H9 (cell line): ENCODE measurements at regions not wholly inside any gene's neighbourhood (a gene's known extent, or its start where the extent isn't known, plus 50 kb on each side); places are given as distances from the start of the nearest gene placed in this dataset.
"Not testable (repeated sequence)": the region's sequence is repeated elsewhere in the genome, so short reads cannot be mapped to it uniquely, and the experiment has no call there.

Experiments used
- DNase-seq: peaks from one replicate; pipeline ENCODE4 v3.0.0-alpha.2; 2017
- H2AFZ ChIP-seq: one replicate; pipeline ENCODE4 v1.6.1; 2013; ENCODE audit warnings: mild to moderate bottlenecking, low read length, control low read depth, moderate library complexity
- H2AK5ac ChIP-seq: 2 replicates; pipeline ENCODE4 v1.6.1; 2013; ENCODE audit warnings: low read length, control low read depth, mixed read lengths; ENCODE audit not compliant: insufficient read length
- H2BK120ac ChIP-seq: one replicate; pipeline ENCODE4 v1.6.1; 2013; ENCODE audit warnings: low read depth, mild to moderate bottlenecking, low read length, control low read depth, inconsistent platforms; ENCODE audit not compliant: poor library complexity, severe bottlenecking
- H2BK12ac ChIP-seq: 2 replicates; pipeline ENCODE4 v1.6.1; 2013; ENCODE audit warnings: low read length, control low read depth, mixed read lengths, low read depth; ENCODE audit not compliant: insufficient read length
- H2BK15ac ChIP-seq: 2 replicates; pipeline ENCODE4 v1.6.1; 2013; ENCODE audit warnings: low read depth, low read length, control low read depth
- H2BK20ac ChIP-seq: one replicate; pipeline ENCODE4 v1.6.1; 2013; ENCODE audit warnings: low read depth, mild to moderate bottlenecking, low read length, control low read depth, inconsistent platforms; ENCODE audit not compliant: poor library complexity, severe bottlenecking
- H2BK5ac ChIP-seq: 2 replicates; pipeline ENCODE4 v1.6.1; 2013; ENCODE audit warnings: low read length, control low read depth, mixed read lengths; ENCODE audit not compliant: insufficient read length
- H3K14ac ChIP-seq: 2 replicates; pipeline ENCODE4 v1.6.1; 2013; ENCODE audit warnings: low read length, control low read depth; ENCODE audit not compliant: insufficient read depth
- H3K18ac ChIP-seq: 2 replicates; pipeline ENCODE4 v1.6.1; 2013; ENCODE audit warnings: low read depth, mild to moderate bottlenecking, mixed read lengths, low read length, control low read depth; ENCODE audit not compliant: insufficient read length
- H3K23ac ChIP-seq: 2 replicates; pipeline ENCODE4 v1.6.1; 2013; ENCODE audit warnings: low read length, control low read depth, mixed read lengths, low read depth; ENCODE audit not compliant: insufficient read length
- H3K23me2 ChIP-seq: 2 replicates; pipeline ENCODE4 v1.6.1; 2013; ENCODE audit warnings: low read depth, mild to moderate bottlenecking, mixed read lengths, low read length, control low read depth; ENCODE audit not compliant: insufficient read length, poor library complexity, severe bottlenecking
- H3K27ac ChIP-seq: 2 replicates; pipeline ENCODE4 v1.5.1; 2013; ENCODE audit warnings: low read length, control low read depth, mixed read lengths, low read depth; ENCODE audit not compliant: insufficient read length
- H3K27me3 ChIP-seq: 2 replicates; pipeline ENCODE4 v1.6.1; 2013; ENCODE audit warnings: low read length, control low read depth, inconsistent platforms; ENCODE audit not compliant: insufficient read depth
- H3K4ac ChIP-seq: 2 replicates; pipeline ENCODE4 v1.6.1; 2013; ENCODE audit warnings: low read depth, mild to moderate bottlenecking, control low read depth, inconsistent platforms, low read length, moderate library complexity
- H3K4me1 ChIP-seq: 2 replicates; pipeline ENCODE4 v1.6.1; 2013; ENCODE audit warnings: low read length, control low read depth, inconsistent platforms; ENCODE audit not compliant: insufficient read depth
- H3K4me2 ChIP-seq: 2 replicates; pipeline ENCODE4 v1.6.1; 2013; ENCODE audit warnings: low read length, control low read depth, mixed read lengths; ENCODE audit not compliant: insufficient read length, insufficient read depth
- H3K56ac ChIP-seq: 2 replicates; pipeline ENCODE4 v1.6.1; 2013; ENCODE audit warnings: low read depth, mild to moderate bottlenecking, mixed read lengths, low read length, control low read depth; ENCODE audit not compliant: insufficient read length
- H3K79me1 ChIP-seq: 2 replicates; pipeline ENCODE4 v1.6.1; 2013; ENCODE audit warnings: low read depth, mild to moderate bottlenecking, moderate library complexity, low read length, control low read depth, inconsistent platforms; ENCODE audit not compliant: insufficient read depth, poor library complexity, severe bottlenecking
- H3K79me2 ChIP-seq: 2 replicates; pipeline ENCODE4 v1.6.1; 2013; ENCODE audit warnings: low read length, control low read depth, inconsistent platforms; ENCODE audit not compliant: insufficient read depth
- H3K9ac ChIP-seq: 2 replicates; pipeline ENCODE4 v1.6.1; 2013; ENCODE audit warnings: low read length, control low read depth, mixed read lengths; ENCODE audit not compliant: insufficient read length; ENCODE audit errors: extremely low read depth
- H3K9me3 ChIP-seq: one replicate; pipeline ENCODE4 v1.6.1; 2013; ENCODE audit warnings: low read depth, low read length, inconsistent platforms; ENCODE audit not compliant: control insufficient read depth
- H3T11ph ChIP-seq: one replicate; pipeline ENCODE4 v1.6.1; 2013; ENCODE audit warnings: mild to moderate bottlenecking, low read length, control low read depth, inconsistent platforms
- H4K20me1 ChIP-seq: one replicate; pipeline ENCODE4 v1.6.1; 2013; ENCODE audit not compliant: control insufficient read depth, insufficient read length, insufficient read depth
- H4K5ac ChIP-seq: 2 replicates; pipeline ENCODE4 v1.6.1; 2013; ENCODE audit warnings: low read depth, mild to moderate bottlenecking, mixed read lengths, low read length, control low read depth; ENCODE audit not compliant: insufficient read length
- H4K8ac ChIP-seq: replicated peaks from 2 replicates; pipeline ENCODE4 v1.6.1; 2013; ENCODE audit warnings: low read length, control low read depth, mixed read lengths, low read depth; ENCODE audit not compliant: insufficient read length
- H4K91ac ChIP-seq: 2 replicates; pipeline ENCODE4 v1.6.1; 2013; ENCODE audit warnings: low read depth, mild to moderate bottlenecking, moderate library complexity, mixed read lengths, low read length, control low read depth; ENCODE audit not compliant: insufficient read length
- H3K27ac Mint-ChIP-seq, 3 experiments: 2 replicates in 2 of 3; 3 replicates in 1 of 3; pipeline ENCODE4 v1.8.0; 2020 to 2021; ENCODE audit warnings: mixed read lengths in 3 of 3, mild to moderate bottlenecking in 1 of 3, moderate library complexity in 1 of 3
- H3K27me3 Mint-ChIP-seq: 2 replicates; pipeline ENCODE4 v1.8.0; 2021; ENCODE audit warnings: low read depth, mild to moderate bottlenecking, moderate library complexity, mixed read lengths
- H3K36me3 Mint-ChIP-seq, 3 experiments: 2 replicates in 2 of 3; 3 replicates in 1 of 3; pipeline ENCODE4 v1.8.0; 2020 to 2021; ENCODE audit warnings: low read depth in 3 of 3, mixed read lengths in 3 of 3; ENCODE audit not compliant: insufficient read depth in 1 of 3
- H3K4me1 Mint-ChIP-seq, 2 experiments: 2 replicates each; pipeline ENCODE4 v1.8.0; 2020; ENCODE audit warnings: mixed read lengths in 2 of 2
- H3K4me3 Mint-ChIP-seq, 2 experiments: 2 replicates in 1 of 2; 3 replicates in 1 of 2; pipeline ENCODE4 v1.8.0; 2020 to 2021; ENCODE audit warnings: mild to moderate bottlenecking in 2 of 2, mixed read lengths in 2 of 2, moderate library complexity in 1 of 2
- H3K9me3 Mint-ChIP-seq, 2 experiments: 2 replicates in 1 of 2; 3 replicates in 1 of 2; pipeline ENCODE4 v1.8.0; 2020; ENCODE audit warnings: mild to moderate bottlenecking in 2 of 2, mixed read lengths in 2 of 2, moderate library complexity in 1 of 2
- WGBS: extraction: QIAGEN DNeasy Blood & Tissue Kit; methylation state at CpG from one replicate; pipeline ENCODE4 v1.1.7; 2013; ENCODE audit warnings: missing lambda C conversion rate, low lambda C conversion rate, mixed read lengths; ENCODE audit not compliant: insufficient read length; ENCODE audit errors: extremely low coverage; 5-methylcytosine and 5-hydroxymethylcytosine counted together

GRCh38 chr21:5091274-5091673, 5430.1 kb upstream of the TPTE start:
- H3K4me2 ChIP-seq, H2AK5ac ChIP-seq, H4K5ac ChIP-seq, H3K36me3 Mint-ChIP-seq, H3K23ac ChIP-seq, H3K9ac ChIP-seq, H3T11ph ChIP-seq, H2BK15ac ChIP-seq, H2AFZ ChIP-seq, H4K20me1 ChIP-seq, H3K4ac ChIP-seq, H3K9me3 Mint-ChIP-seq, H3K27me3 Mint-ChIP-seq, H3K27me3 ChIP-seq, H3K23me2 ChIP-seq, H3K4me3 Mint-ChIP-seq, DNase-seq, H3K56ac ChIP-seq, H3K4me1 ChIP-seq, H2BK120ac ChIP-seq, H3K79me1 ChIP-seq, H4K8ac ChIP-seq, H3K14ac ChIP-seq, H3K4me1 Mint-ChIP-seq, H2BK20ac ChIP-seq, H3K27ac Mint-ChIP-seq, H3K27ac ChIP-seq, H3K79me2 ChIP-seq, H2BK5ac ChIP-seq, H4K91ac ChIP-seq, H2BK12ac ChIP-seq, H3K9me3 ChIP-seq, H3K18ac ChIP-seq: not testable (repeated sequence)
- WGBS, result no CpG with 5 or more reads among the region's 11 CpGs

GRCh38 chr21:5095628-5096027, 5425.8 kb upstream of the TPTE start:
- not testable (repeated sequence) for H3T11ph ChIP-seq

More at GRCh38 chr21:5095628-5096027, 5425.8 kb upstream of the TPTE start:
- H2BK20ac ChIP-seq, H3K4me1 Mint-ChIP-seq, H3K9ac ChIP-seq, H4K5ac ChIP-seq, H4K91ac ChIP-seq, H3K4me3 Mint-ChIP-seq, H3K9me3 Mint-ChIP-seq, H3K27ac Mint-ChIP-seq, H3K4ac ChIP-seq, H2BK5ac ChIP-seq, H4K20me1 ChIP-seq, H2BK15ac ChIP-seq, H2BK12ac ChIP-seq, H3K27me3 Mint-ChIP-seq, H3K18ac ChIP-seq, H3K4me2 ChIP-seq, H2BK120ac ChIP-seq, H3K27ac ChIP-seq, H3K23me2 ChIP-seq, H3K79me2 ChIP-seq, H3K27me3 ChIP-seq, H3K36me3 Mint-ChIP-seq, H3K56ac ChIP-seq, H3K4me1 ChIP-seq, H4K8ac ChIP-seq, DNase-seq, H3K14ac ChIP-seq, H2AK5ac ChIP-seq, H2AFZ ChIP-seq, H3K79me1 ChIP-seq, H3K23ac ChIP-seq, H3K9me3 ChIP-seq: not testable (repeated sequence)
- no CpG with 5 or more reads among the region's 15 CpGs for WGBS
